NCI-H1092 (cell line): ENCODE measurements at regions not wholly inside any gene's neighbourhood (a gene's known extent, or its start where the extent isn't known, plus 50 kb on each side); places are given as distances from the start of the nearest gene placed in this dataset.

ENCODE experiments used
- DNase-seq: peaks from one replicate; lab custom pipeline; 2025; lab: John Stamatoyannopoulos, UW

- DNase-seq = no peak
Measured at GRCh38 chr2:133718688-133719201, 150.5 kb upstream of the NCKAP5 start.

- no peak for DNase-seq
Measured at GRCh38 chr2:133720429-133720828, 152.2 kb upstream of the NCKAP5 start.

DNA sequence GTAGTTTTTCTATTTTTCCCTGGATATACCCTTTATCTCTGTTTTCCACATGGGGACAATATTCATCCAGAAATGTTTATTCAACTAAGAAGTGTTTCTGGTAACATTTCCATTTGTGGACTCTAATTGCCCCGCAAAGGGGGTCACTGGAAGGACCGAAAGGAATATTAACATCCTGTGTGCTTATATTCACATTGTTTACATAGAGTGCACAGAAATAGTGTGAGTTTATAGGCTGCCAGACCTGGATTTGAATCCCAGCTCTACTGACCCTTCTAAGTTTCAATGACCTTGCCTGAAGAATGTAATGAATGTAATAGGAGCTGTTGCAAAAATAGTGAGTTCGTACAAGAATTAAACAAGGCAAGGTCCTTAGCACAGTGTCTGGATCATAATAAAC is 152.9 kb upstream of the NCKAP5 start:
- no peak for DNase-seq

DNA sequence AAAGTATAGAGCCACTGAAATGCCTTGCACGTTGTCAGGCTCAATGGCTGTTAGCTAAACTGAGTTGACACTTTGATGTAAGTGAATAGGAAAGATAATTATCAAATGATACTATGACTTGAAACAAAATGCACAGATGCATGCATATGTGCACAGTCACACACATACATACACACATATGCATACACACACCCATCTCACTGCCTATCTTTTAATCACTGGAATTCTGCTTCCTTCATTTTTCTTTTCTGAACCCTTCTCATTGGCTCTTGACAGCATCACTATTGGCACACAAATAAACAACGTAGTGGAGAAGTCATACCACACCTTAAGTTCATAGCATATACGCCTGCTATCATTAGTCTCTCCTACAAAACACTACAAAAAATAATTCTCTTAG is 154.9 kb upstream of the NCKAP5 start:
- DNase-seq = no peak

DNA sequence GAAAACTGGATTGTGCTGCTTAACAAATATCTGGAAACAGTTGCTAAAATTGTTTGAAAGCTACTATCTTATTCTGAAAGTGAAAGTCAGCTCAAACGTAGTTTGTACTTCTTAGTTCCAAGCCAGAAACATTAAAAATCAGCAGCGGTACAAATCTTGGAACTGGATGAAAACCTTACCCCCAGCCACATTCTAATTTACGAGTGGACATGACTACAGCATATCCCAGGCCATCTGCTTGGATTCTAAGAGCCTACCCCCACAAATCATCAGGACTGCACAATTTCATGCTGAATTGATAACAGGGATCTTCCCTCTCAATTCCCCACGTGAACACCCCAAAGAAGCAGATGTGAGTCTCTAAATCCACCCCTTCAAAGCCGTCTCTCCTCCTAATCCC is 158.7 kb upstream of the NCKAP5 start:
- DNase-seq = no peak

- DNase-seq = no peak
Measured at GRCh38 chr2:133732059-133732458, 163.8 kb upstream of the NCKAP5 start.

- DNase-seq = no peak
Measured at GRCh38 chr2:133732982-133733900, 165.0 kb upstream of the NCKAP5 start.

DNA sequence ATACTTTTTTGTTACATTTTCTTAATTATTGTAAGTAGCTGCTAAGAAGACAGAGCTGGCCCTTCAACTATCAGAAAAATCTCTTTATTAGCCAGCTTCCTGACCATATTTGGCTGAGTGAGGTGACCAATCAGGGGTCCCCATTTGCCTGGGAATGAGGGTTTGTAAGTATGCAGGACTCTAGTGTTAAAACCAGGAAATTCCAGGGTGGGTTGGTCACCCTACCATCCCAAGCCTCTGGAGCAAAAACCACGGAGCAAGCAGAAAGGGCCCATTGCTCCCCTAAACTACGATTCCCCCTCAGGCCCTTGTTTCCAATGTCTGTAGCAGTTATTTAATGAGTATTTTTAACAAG is 165.6 kb upstream of the NCKAP5 start:
- no peak for DNase-seq

GRCh38 chr2:133734716-133735495 is 166.6 kb upstream of the NCKAP5 start:
- DNase-seq = no peak

GRCh38 chr2:133736674-133737073 is 168.4 kb upstream of the NCKAP5 start:
- DNase-seq = no peak

DNA sequence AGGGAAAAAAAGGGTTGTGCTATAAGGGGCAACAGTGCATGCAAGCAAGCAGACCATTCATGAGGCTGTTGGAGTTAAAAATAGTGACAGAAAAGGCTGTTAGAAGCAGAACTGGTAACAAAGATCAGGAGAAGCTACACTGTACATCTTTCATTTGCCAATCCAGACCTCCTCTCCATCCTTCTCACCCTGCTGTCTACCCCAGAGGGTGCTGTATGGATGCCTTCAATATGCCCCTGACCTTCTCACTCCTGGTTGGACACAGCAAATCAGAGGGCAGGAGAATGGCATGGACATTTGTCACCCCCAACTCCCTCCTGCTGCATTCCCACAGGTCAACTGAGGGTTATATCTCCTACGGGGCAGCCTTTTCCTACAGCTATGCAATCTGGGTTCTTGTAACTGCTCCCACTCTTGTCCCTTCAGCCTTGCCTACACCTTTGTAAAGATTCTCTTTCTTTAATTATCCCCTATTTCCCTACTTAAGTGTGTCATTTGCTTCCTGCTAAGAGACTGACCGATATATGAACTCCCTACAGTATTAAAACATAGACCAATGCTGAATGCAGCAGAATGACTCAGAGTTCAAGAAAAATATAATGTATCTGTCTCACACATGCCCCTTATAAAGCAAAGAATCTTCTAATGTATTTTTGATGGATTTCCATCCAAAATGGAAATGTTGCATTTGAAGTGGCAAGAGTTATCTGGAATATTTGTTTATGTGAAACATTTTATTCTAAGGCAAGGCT is 169.2 kb upstream of the NCKAP5 start:
- no peak for DNase-seq

- no peak for DNase-seq
Measured at GRCh38 chr2:133739039-133739438, 170.8 kb upstream of the NCKAP5 start.

GRCh38 chr2:133740500-133740899 is 172.2 kb upstream of the NCKAP5 start:
- DNase-seq = no peak

DNA sequence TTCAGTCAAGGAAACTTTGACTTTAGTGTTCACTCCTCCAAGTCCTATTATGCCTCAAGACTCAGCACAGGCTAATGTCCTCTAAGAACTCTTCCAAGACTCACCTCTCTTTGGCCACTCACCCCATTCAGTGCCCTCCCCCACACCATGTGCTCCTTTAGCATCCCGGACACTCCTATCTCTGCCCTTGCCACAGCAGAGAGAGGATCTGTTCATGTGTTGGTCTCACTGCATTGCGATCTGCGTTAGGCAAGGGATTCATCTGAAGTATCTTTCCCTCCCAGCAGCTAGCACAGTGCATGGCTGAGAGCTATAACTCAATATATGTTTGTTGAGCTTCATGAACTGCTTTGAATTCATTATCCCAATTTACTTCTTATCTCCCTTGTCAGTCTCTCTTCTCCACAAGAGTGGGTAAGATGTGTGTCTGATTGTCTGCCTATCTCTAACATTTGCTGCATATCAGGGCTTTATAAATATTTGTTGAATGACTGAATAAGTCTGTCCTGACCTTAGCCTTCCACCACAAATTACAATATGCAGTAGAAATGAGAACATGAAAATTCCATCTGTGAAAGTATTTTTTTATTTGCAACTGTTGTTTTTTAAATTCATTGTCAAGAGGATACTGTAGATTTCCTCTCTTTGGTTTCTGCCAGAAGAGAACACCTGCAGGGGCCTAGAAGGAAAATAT is 179.9 kb upstream of the NCKAP5 start:
- DNase-seq = no peak

DNA sequence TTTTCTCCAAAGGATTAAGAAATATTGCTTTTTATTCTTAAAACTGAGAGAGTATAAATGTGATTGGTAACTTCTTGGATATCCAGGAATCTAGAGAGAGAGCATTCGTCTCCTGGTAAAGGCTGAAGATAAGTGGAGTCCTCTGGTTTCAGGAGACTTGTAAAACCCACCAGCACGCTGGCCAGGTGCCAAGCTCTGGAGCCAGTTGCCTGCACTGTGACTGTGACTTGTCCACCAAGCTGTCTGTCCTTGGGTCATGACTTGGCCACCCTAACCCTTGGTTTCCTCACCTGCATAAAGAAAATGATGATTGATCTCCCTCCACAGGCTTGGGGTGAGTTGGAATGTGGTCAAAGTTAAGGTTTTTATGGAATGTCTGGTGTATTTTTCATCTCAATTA is 185.4 kb upstream of the NCKAP5 start:
- DNase-seq = no peak

GRCh38 chr2:133755480-133756300 is 187.4 kb upstream of the NCKAP5 start:
- DNase-seq = peak; percentile 35

DNA sequence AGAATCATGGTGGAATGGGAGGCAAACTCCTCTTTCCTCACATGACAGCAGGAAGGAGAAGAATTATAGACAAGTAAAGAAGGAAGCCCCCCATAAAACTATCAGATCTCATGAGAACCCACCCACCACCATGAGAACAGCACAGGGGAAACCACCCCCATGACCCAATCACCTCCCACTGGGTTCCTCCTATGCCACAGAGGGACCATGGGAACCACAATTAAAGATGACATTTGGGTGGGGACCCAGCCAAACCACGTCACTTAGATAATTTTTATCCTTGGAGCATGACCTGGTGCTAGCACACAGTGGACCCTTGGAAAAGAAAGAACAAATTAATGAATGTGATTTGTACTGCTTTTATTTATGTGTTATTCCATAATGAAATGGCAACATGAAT is 188.6 kb upstream of the NCKAP5 start:
- DNase-seq = no peak

- no peak for DNase-seq
Measured at GRCh38 chr2:133760376-133760775, 192.1 kb upstream of the NCKAP5 start.

- no peak for DNase-seq
Measured at GRCh38 chr2:133765658-133766057, 197.4 kb upstream of the NCKAP5 start.

- no peak for DNase-seq
Measured at GRCh38 chr2:133766164-133766832, 198.0 kb upstream of the NCKAP5 start.
